HepG2 (cell line): ENCODE measurements at regions not wholly inside any gene's neighbourhood (a gene's known extent, or its start where the extent isn't known, plus 50 kb on each side); places are given as distances from the start of the nearest gene placed in this dataset.

ENCODE experiments used
- ATAC-seq: fragments of 200-7000 bp; cut with Tn5 transposase; 3 replicates; pipeline ENCODE4 v1.9.1; 2020; ENCODE audit warnings: mild to moderate bottlenecking, moderate library complexity
- BruUV-seq: library from RNA; stranded (reverse); fragments of 400-500 nt; replicated peaks from 2 replicates; lab custom pipeline; 2021; lab: Mats Ljungman, UMichigan
- CTCF ChIA-PET: fragments of 300-600 bp; formaldehyde crosslinking; extraction: SDS; loops from one replicate; lab custom pipeline; 2021; ENCODE audit warnings: low total read pairs, inconsistent platforms, low intra/inter-chr PET ratio; lab: Yijun Ruan, JAX
- POLR2A ChIA-PET: fragments of 350-600 bp; sonication (Branson Sonifier 250); formaldehyde crosslinking; loops from one replicate; lab custom pipeline; 2020; ENCODE audit warnings: antibody characterized with exemption, inconsistent platforms; lab: Yijun Ruan, JAX
- DNase-seq: peaks from one replicate; pipeline ENCODE4 v3.0.0-alpha.2; 2015; ENCODE audit warnings: low spot score
- FAIRE-seq: peaks from 3 replicates; lab custom pipeline; 2011; peaks lifted over from hg19 to GRCh38; lab: Jason Lieb, UNC
- H2AFZ ChIP-seq: one replicate; pipeline ENCODE4 v1.6.1; 2011; ENCODE audit warnings: low read length, inconsistent platforms
- H3K27ac ChIP-seq: fragments of 300-600 bp; 3 replicates; pipeline ENCODE4 v1.8.0; 2011; ENCODE audit warnings: mixed run types, mild to moderate bottlenecking, mixed read lengths, low read length, inconsistent platforms; ENCODE audit not compliant: insufficient read depth; ENCODE audit errors: extremely low read length
- H3K27me3 ChIP-seq, 2 experiments: fragments of 200-600 bp in 1 of 2; 2 replicates in 1 of 2; 3 replicates in 1 of 2; pipeline versions ENCODE4 v1.6.0 to v1.8.0; 2011; ENCODE audit warnings: low read length in 2 of 2, mild to moderate bottlenecking in 2 of 2, moderate library complexity in 2 of 2, inconsistent platforms in 1 of 2; ENCODE audit not compliant: insufficient read depth in 2 of 2, control insufficient read depth in 1 of 2
- H3K36me3 ChIP-seq, 2 experiments: fragments of 200-600 bp in 1 of 2; replicated peaks in 1 of 2; 2 replicates in 1 of 2; 3 replicates in 1 of 2; pipeline versions ENCODE4 v1.5.1 to v1.8.0; 2011; ENCODE audit warnings: low read length in 2 of 2, inconsistent platforms in 1 of 2; ENCODE audit not compliant: insufficient read depth in 2 of 2, control insufficient read depth in 1 of 2
- H3K4me1 ChIP-seq: 2 replicates; pipeline ENCODE4 v1.5.1; 2012; ENCODE audit warnings: low read length, inconsistent platforms; ENCODE audit not compliant: insufficient read depth
- H3K4me2 ChIP-seq: 2 replicates; pipeline ENCODE4 v1.6.0; 2011; ENCODE audit warnings: low read depth, low read length, inconsistent platforms
- H3K4me3 ChIP-seq, 3 experiments: fragments of 200-600 bp in 1 of 3; sonication (generic), shearing (Covaris generic) in 1 of 3; replicated peaks in 1 of 3; 2 replicates each; pipeline ENCODE4 v1.5.1; 2011 to 2016; ENCODE audit warnings: low read length in 3 of 3, inconsistent platforms in 2 of 3, low read depth in 2 of 3, mild to moderate bottlenecking in 2 of 3, control low read depth in 1 of 3, mixed read lengths in 1 of 3; ENCODE audit not compliant: insufficient read depth in 1 of 3
- H3K79me2 ChIP-seq: one replicate; pipeline ENCODE4 v1.6.1; 2011; ENCODE audit warnings: low read length, inconsistent platforms; ENCODE audit not compliant: insufficient read depth
- H3K9ac ChIP-seq: 2 replicates; pipeline ENCODE4 v1.6.0; 2011; ENCODE audit warnings: mild to moderate bottlenecking, low read depth, low read length, inconsistent platforms; ENCODE audit not compliant: insufficient read depth
- H3K9me3 ChIP-seq: 2 replicates; pipeline ENCODE4 v1.5.1; 2012; ENCODE audit warnings: mild to moderate bottlenecking, low read length
- H4K20me1 ChIP-seq: 2 replicates; pipeline ENCODE4 v1.6.0; 2011; ENCODE audit warnings: inconsistent platforms, mild to moderate bottlenecking, low read length, moderate library complexity; ENCODE audit not compliant: insufficient read depth
- BORCS8-MEF2B ChIP-seq: sonication (generic); formaldehyde crosslinking; IDR thresholded peaks from 2 replicates; pipeline ENCODE4 v1.8.0; 2022; ENCODE audit warnings: mild to moderate bottlenecking, missing genetic modification reagents
- FOXK2 ChIP-seq: fragments of 450-650 bp; IDR thresholded peaks from 2 replicates; pipeline ENCODE4 v1.6.1; 2016
- HINFP ChIP-seq: sonication (generic); formaldehyde crosslinking; IDR thresholded peaks from 2 replicates; pipeline ENCODE4 v1.4.0; 2020; ENCODE audit warnings: low read depth, mild to moderate bottlenecking, missing genetic modification reagents
- HOXA9 ChIP-seq: sonication (generic); formaldehyde crosslinking; IDR thresholded peaks from 2 replicates; pipeline ENCODE4 v1.8.1; 2022; ENCODE audit warnings: missing genetic modification reagents, mild to moderate bottlenecking, moderate library complexity, borderline replicate concordance
- KLF6 ChIP-seq: IDR thresholded peaks from 2 replicates; pipeline ENCODE4 v1.8.0; 2016; ENCODE audit warnings: missing biosample characterization, missing genetic modification reagents
- MED8 ChIP-seq: sonication (generic); formaldehyde crosslinking; IDR thresholded peaks from 2 replicates; pipeline ENCODE4 v1.8.1; 2023; ENCODE audit warnings: mild to moderate bottlenecking, missing genetic modification reagents; ENCODE audit not compliant: insufficient replicate concordance
- MYPOP ChIP-seq: sonication (generic); formaldehyde crosslinking; IDR thresholded peaks from 2 replicates; pipeline ENCODE4 v1.8.1; 2023; ENCODE audit warnings: mild to moderate bottlenecking, moderate library complexity, missing genetic modification reagents
- PLSCR1 ChIP-seq: sonication (generic); formaldehyde crosslinking; IDR thresholded peaks from 2 replicates; pipeline ENCODE4 v1.5.0; 2020; ENCODE audit warnings: missing genetic modification reagents, mild to moderate bottlenecking, borderline replicate concordance
- ZNF282 ChIP-seq: fragments of 450-650 bp; IDR thresholded peaks from 2 replicates; pipeline ENCODE4 v1.6.1; 2018; ENCODE audit not compliant: partially characterized antibody
- ZNF367 ChIP-seq: sonication (generic); formaldehyde crosslinking; IDR thresholded peaks from 2 replicates; pipeline ENCODE4 v1.4.0; 2020; ENCODE audit warnings: missing genetic modification reagents, borderline replicate concordance
- ZNF432 ChIP-seq: sonication (generic); formaldehyde crosslinking; IDR thresholded peaks from 2 replicates; pipeline ENCODE4 v1.5.0; 2020; ENCODE audit warnings: missing genetic modification reagents, mild to moderate bottlenecking, borderline replicate concordance
- ZNF580 ChIP-seq: IDR thresholded peaks from 2 replicates; pipeline ENCODE4 v1.6.1; 2016; ENCODE audit warnings: low read depth, borderline replicate concordance
- ZNF687 ChIP-seq: sonication (generic); formaldehyde crosslinking; IDR thresholded peaks from 2 replicates; pipeline ENCODE4 v1.5.1; 2020; ENCODE audit warnings: mild to moderate bottlenecking, missing genetic modification reagents, moderate library complexity
- ZNF709 ChIP-seq: sonication (generic); formaldehyde crosslinking; IDR thresholded peaks from 2 replicates; pipeline ENCODE4 v1.5.0; 2020; ENCODE audit warnings: mild to moderate bottlenecking, missing genetic modification reagents
- ZSCAN21 ChIP-seq: sonication (generic); formaldehyde crosslinking; IDR thresholded peaks from 2 replicates; pipeline ENCODE4 v1.8.0; 2022; ENCODE audit warnings: mild to moderate bottlenecking, missing genetic modification reagents, moderate library complexity, borderline replicate concordance
- ZUFSP ChIP-seq: sonication (generic); formaldehyde crosslinking; IDR thresholded peaks from 2 replicates; pipeline ENCODE4 v1.9.0; 2021; ENCODE audit warnings: missing genetic modification reagents, mild to moderate bottlenecking, borderline replicate concordance
- WGBS: methylation state at CpG from one replicate; pipeline ENCODE4 v1.1.6; 2017; ENCODE audit warnings: low lambda C conversion rate; 5-methylcytosine and 5-hydroxymethylcytosine counted together
- in situ Hi-C: cut with HindIII; loops from 2 replicates; pipeline ENCODE4 v1.10.0; 2017; ENCODE audit warnings: low pct_unique_long_range_greater_than_20kb; ENCODE audit not compliant: extremely low pct_ligation_motif_present
- intact Hi-C: fragments of 100-400 bp; cut with micrococcal nuclease; formaldehyde crosslinking; loops from one replicate; pipeline ENCODE4 v1.10.0; 2022; ENCODE audit not compliant: unreplicated experiment

GRCh38 chr10:78267598-78267997 lies 233.9 kb downstream of the RPS24 start:
- peaks cover 6% of the 10 kb centered on the region; the same call in 1 of the 2 replicates for H3K4me1 ChIP-seq
- intact Hi-C loops (no loop called here), in situ Hi-C loops (no loop called here)
- peak; percentile 49; the same call in 2 of the 3 replicates for ATAC-seq
- H3K4me3 ChIP-seq: no peak overlapping the region
- no peak overlapping the region for H3K27ac ChIP-seq
- no peaks in the 10 kb centered on the region for H3K36me3 ChIP-seq
- BruUV-seq: no TSS peak
- WGBS: 21% methylated on average over 3 of the region's 3 CpGs
- DNase-seq: no peak
- no peaks in the 10 kb centered on the region for H3K79me2 ChIP-seq
- no peaks in the 10 kb centered on the region; a peak in 1 of 5 replicates for H3K27me3 ChIP-seq
- no peak overlapping the region for H3K4me2 ChIP-seq
- no peak overlapping the region for H2AFZ ChIP-seq
- ChIA-PET CTCF (no interaction called here), POLR2A (no interaction called here)
- H4K20me1 ChIP-seq: no peaks in the 10 kb centered on the region
- H3K9me3 ChIP-seq: no peaks in the 10 kb centered on the region
- H3K9ac ChIP-seq: no peak overlapping the region
- no peak for FAIRE-seq
- TF ChIP-seq ZUFSP (CRISPR knock-in tag) (no peak), HINFP (CRISPR knock-in tag) (no peak), ZNF432 (no peak), BORCS8-MEF2B (CRISPR knock-in tag) (no peak), PLSCR1 (CRISPR knock-in tag) (no peak), FOXK2 (no peak), KLF6 (CRISPR knock-in tag) (no peak), MYPOP (no peak), ZNF580 (no peak), ZNF709 (CRISPR knock-in tag) (no peak), ZNF687 (CRISPR knock-in tag) (no peak), MED8 (CRISPR knock-in tag) (no peak), HOXA9 (CRISPR knock-in tag) (no peak), ZNF367 (no peak), ZSCAN21 (CRISPR knock-in tag) (no peak), ZNF282 (no peak)
